Panc1 (cell line): ENCODE measurements at regions not wholly inside any gene's neighbourhood (a gene's known extent, or its start where the extent isn't known, plus 50 kb on each side); places are given as distances from the start of the nearest gene placed in this dataset.

Experiments used
- ATAC-seq: fragments of 200-7000 bp; cut with Tn5 transposase; 2 replicates; pipeline ENCODE4 v1.9.1; 2020; ENCODE audit warnings: mild to moderate bottlenecking, moderate library complexity
- BruUV-seq: library from RNA; stranded (reverse); fragments of 400-500 nt; replicated peaks from 2 replicates; lab custom pipeline; 2021; lab: Mats Ljungman, UMichigan
- CTCF ChIA-PET: fragments of 300-600 bp; sonication (Branson Sonifier 250); formaldehyde crosslinking; loops from one replicate; lab custom pipeline; 2022; ENCODE audit warnings: antibody characterized with exemption; lab: Charles Lee
- POLR2A ChIA-PET: fragments of 300-600 bp; sonication (Branson Sonifier 250); formaldehyde crosslinking; loops from one replicate; lab custom pipeline; 2022; ENCODE audit warnings: antibody characterized with exemption; lab: Charles Lee
- DNase-seq: peaks from one replicate; pipeline ENCODE4 v3.0.0-alpha.2; 2010; ENCODE audit warnings: low read depth, low spot score
- H3K27ac ChIP-seq: 2 replicates; pipeline ENCODE4 v1.5.1; 2011; ENCODE audit warnings: mild to moderate bottlenecking, low read length, inconsistent platforms
- H3K27me3 ChIP-seq: fragments of 200-500 bp; sonication (Bioruptor generic); 2 replicates; pipeline ENCODE4 v1.6.0; 2014; ENCODE audit warnings: low read length, inconsistent platforms; ENCODE audit not compliant: control insufficient read depth, insufficient read depth
- H3K36me3 ChIP-seq: fragments of 200-500 bp; sonication (Bioruptor generic); 2 replicates; pipeline ENCODE4 v1.5.1; 2014; ENCODE audit warnings: inconsistent platforms, mild to moderate bottlenecking, low read length, moderate library complexity; ENCODE audit not compliant: control insufficient read depth, insufficient read depth
- H3K4me1 ChIP-seq: 2 replicates; pipeline ENCODE4 v1.5.1; 2011; ENCODE audit warnings: inconsistent platforms, mild to moderate bottlenecking, low read length, moderate library complexity; ENCODE audit not compliant: control insufficient read depth, insufficient read depth
- H3K4me3 ChIP-seq, 2 experiments: 2 replicates each; pipeline ENCODE4 v1.5.1; 2011 to 2012; ENCODE audit warnings: low read depth in 2 of 2, low read length in 2 of 2, mild to moderate bottlenecking in 2 of 2, inconsistent platforms in 1 of 2, moderate library complexity in 1 of 2
- H3K9me3 ChIP-seq: fragments of 200-500 bp; sonication (Bioruptor generic); 2 replicates; pipeline ENCODE4 v1.5.1; 2014; ENCODE audit warnings: low read depth, mild to moderate bottlenecking, inconsistent platforms, low read length, moderate library complexity; ENCODE audit not compliant: control insufficient read depth, insufficient read depth
- CTCF ChIP-seq: fragments of 450-650 bp; IDR thresholded peaks from 2 replicates; pipeline ENCODE4 v1.5.1; 2017; ENCODE audit warnings: mild to moderate bottlenecking
- POLR2AphosphoS5 ChIP-seq: IDR thresholded peaks from 2 replicates; pipeline ENCODE4 v1.6.1; 2012; ENCODE audit warnings: mild to moderate bottlenecking, low read depth, low read length, moderate library complexity
- REST ChIP-seq, 2 experiments: IDR thresholded peaks; 2 replicates each; pipeline ENCODE4 v1.6.1; 2011 to 2012; ENCODE audit warnings: low read depth in 2 of 2, control low read depth in 1 of 2, low read length in 1 of 2, mild to moderate bottlenecking in 1 of 2, moderate library complexity in 1 of 2; ENCODE audit not compliant: insufficient read depth in 1 of 2
- SIN3A ChIP-seq: IDR thresholded peaks from 2 replicates; pipeline ENCODE4 v1.6.1; 2012; ENCODE audit warnings: low read depth, mild to moderate bottlenecking, low read length, moderate library complexity, borderline replicate concordance; ENCODE audit not compliant: insufficient read depth
- TCF7L2 ChIP-seq: IDR thresholded peaks from 2 replicates; pipeline ENCODE4 v1.6.1; 2011; ENCODE audit warnings: mild to moderate bottlenecking, low read depth, low read length, inconsistent platforms
- in situ Hi-C: cut with HindIII; loops from 2 replicates; pipeline ENCODE4 v1.10.0; 2016; ENCODE audit warnings: low sequenced_read_pairs, low pct_unique_long_range_greater_than_20kb
- intact Hi-C: fragments of 100-400 bp; cut with micrococcal nuclease; formaldehyde crosslinking; loops from one replicate; pipeline ENCODE4 v1.10.0; 2022; ENCODE audit not compliant: unreplicated experiment

GRCh38 chr15:62805502-62805901 is 237.0 kb upstream of the TPM1 start:
- Histone ChIP-seq H3K36me3 (no peaks in the 10 kb centered on the region), H3K27me3 (no peaks in the 10 kb centered on the region), H3K4me3 (no peak overlapping the region), H3K9me3 (no peaks in the 10 kb centered on the region), H3K4me1 (no peaks in the 10 kb centered on the region), H3K27ac (no peak overlapping the region)
- BruUV-seq, result no TSS peak
- ATAC-seq, result no peak
- in situ Hi-C loops, result no loop called here
- intact Hi-C loops, result no loop called here
- ChIA-PET POLR2A (no interaction called here), CTCF (no interaction called here)
- TF ChIP-seq SIN3A, result no peak
- TF ChIP-seq POLR2AphosphoS5, result no peak
- no peak for TF ChIP-seq TCF7L2
- no peak for TF ChIP-seq REST (IDR thresholded peaks at IDR 0.05; ENCODE audit: insufficient read depth in 1 of 2, low read depth in 2 of 2, low read length in 1 of 2)
- no peak for DNase-seq

- no TSS peak for BruUV-seq
- in situ Hi-C loops, result no loop called here
- ChIA-PET CTCF (interaction anchor here (0.5 kb wide), 1 partner anchor 24 kb away, joined by 3 read pairs; no protein-coding TSS in a partner anchor), POLR2A (no interaction called here)
- TF ChIP-seq TCF7L2, result no peak
- TF ChIP-seq POLR2AphosphoS5, result no peak
- TF ChIP-seq CTCF, result no peak
- no peak for TF ChIP-seq REST (IDR thresholded peaks at IDR 0.05; ENCODE audit: insufficient read depth in 1 of 2, low read depth in 2 of 2, low read length in 1 of 2)
- no peak for TF ChIP-seq SIN3A
- Histone ChIP-seq H3K36me3 (no peaks in the 10 kb centered on the region), H3K4me3 (no peak overlapping the region), H3K27ac (no peak overlapping the region), H3K4me1 (peaks cover 4% of the 10 kb centered on the region; the same call in 1 of the 2 replicates), H3K27me3 (no peaks in the 10 kb centered on the region), H3K9me3 (no peaks in the 10 kb centered on the region)
- intact Hi-C loops, result no loop called here
- no peak for DNase-seq
- no peak for ATAC-seq
These were observed 234.9 kb upstream of the TPM1 start for GRCh38 chr15:62807539-62808130.
